ENCODE measurements at regions not wholly inside any gene's neighbourhood (a gene's known extent, or its start where the extent isn't known, plus 50 kb on each side); places are given as distances from the start of the nearest gene placed in this dataset.

GRCh38 chrX:77293331-77293995, 153.7 kb upstream of the FGF16 start:
- TF ChIP-seq POLR2A (IDR thresholded peaks at IDR 0.05; ENCODE audit: low read depth) (no peak), EP300 (IDR thresholded peaks at IDR 0.05) (no peak), CTCF (IDR thresholded peaks at IDR 0.05) (no peak), POLR2AphosphoS5 (IDR thresholded peaks at IDR 0.05) (no peak)
